Globus pallidus (tissue), 1 donor: ENCODE measurements at regions not wholly inside any gene's neighbourhood (a gene's known extent, or its start where the extent isn't known, plus 50 kb on each side); places are given as distances from the start of the nearest gene placed in this dataset.

Source experiments
- DNase-seq: peaks from one replicate; pipeline ENCODE4 v3.0.0-alpha.2; 2015; ENCODE audit warnings: low spot score

DNA sequence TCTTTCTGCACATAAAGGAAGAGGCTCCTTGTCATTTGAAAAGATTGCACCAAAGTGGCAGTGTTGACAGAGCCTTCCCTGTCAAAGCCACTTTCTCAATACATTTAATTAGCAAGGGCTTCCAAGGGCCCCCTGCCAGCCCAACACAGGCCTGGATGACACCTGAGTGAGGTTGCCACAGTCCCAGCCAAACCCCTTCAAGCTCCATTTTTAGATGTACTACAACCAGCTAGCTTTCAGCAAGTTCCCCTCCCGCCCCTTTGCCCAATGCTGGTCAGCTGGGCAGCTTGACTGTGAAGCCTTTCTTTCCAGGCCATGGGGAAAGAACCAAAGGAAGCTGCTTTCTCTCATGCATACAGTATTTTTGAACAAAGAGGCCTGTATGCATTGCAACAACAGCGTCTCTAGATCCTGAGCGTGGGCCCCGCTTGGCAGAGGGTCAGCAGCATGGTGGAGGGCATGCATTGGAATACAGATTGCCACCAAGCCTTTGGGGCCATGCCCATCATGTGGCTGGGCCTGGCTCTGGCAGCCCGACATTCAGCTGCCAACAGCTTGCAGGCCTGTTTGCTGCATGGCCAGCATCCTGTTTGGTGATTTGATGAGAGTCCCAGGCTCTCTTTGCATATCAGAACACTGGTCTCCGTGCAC is 261.1 kb upstream of the GATB start:
- DNase-seq = peak; percentile 99

- no peak for DNase-seq
These were observed 259.3 kb upstream of the GATB start for GRCh38 chr4:152020073-152020472.

DNA sequence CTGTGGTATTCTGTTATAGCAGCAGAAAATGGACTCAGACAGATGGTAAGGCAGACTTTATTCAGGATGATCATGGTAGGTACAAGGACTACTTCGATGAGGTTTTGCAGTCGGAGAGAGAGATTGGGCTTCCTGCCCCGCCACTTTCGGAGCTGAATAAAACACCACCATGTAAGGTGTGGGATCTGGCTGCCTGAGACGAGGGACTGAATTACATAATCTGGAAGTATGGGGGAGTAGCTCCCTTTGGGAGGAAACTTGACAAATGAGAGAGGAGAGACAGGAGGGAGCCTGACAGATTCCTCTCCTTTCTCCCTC is 255.5 kb upstream of the GATB start:
- DNase-seq = no peak

GRCh38 chr4:152015597-152016302 is 254.9 kb upstream of the GATB start:
- DNase-seq = no peak

DNA sequence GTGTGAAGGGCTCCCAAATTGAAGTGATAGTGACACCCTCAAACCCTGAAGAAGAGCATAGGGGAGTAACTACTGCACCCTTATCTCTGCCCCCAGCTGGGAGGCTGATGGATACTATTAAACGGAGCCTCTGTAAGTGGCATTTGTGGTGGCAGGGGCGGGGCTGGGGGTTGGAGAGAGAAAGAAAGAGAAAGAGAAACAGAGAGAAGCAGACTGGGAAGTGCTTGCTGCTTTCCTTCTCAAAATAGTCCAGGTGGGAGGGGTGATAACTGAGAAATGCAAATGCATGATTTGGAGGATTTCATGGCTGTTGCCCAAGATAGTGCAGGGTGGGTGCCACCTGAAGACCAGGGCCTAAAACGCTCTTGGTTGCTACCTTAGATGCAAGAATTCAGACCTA is 253.5 kb upstream of the GATB start:
- no peak for DNase-seq

- no peak for DNase-seq
These were observed 250.7 kb upstream of the GATB start for GRCh38 chr4:152011469-152011868.

- no peak for DNase-seq
These were observed 249.9 kb upstream of the GATB start for GRCh38 chr4:152010710-152011079.

DNA sequence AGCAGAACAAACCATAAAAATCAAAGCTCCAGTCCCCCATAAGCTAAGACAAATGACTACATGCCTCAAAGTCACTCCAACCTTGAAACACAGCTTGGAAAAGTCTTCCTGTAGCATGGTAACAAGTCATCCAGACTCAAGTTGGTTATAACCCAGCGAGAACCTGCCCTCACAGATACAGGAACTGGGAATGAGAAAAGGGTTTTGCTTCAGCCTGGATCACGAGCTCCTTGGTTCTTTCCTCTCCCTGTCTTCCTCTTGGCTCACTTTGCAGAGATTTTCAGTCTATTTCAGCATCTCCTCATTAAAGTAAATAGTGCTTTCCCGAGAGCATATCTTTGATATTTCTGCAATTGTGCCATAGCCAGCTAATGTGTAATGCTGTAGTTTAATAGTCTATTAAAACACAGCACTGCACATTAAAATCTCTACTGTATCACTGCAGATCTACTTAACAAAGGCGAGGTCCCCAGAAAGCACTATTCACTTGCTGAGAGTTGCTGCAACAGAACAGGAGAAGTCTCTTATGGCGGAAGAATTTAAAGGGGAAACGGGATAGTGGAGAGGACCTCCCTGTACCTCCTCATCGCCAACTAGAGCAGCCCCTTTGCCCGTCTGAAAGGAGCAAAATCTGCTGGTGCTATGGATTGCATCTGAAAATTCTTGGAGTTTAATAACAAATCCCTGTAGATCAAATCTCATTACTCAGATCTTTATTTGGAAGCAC is 249.3 kb upstream of the GATB start:
- DNase-seq = no peak

- no peak for DNase-seq
These were observed 248.3 kb upstream of the GATB start for GRCh38 chr4:152009031-152009670.

DNA sequence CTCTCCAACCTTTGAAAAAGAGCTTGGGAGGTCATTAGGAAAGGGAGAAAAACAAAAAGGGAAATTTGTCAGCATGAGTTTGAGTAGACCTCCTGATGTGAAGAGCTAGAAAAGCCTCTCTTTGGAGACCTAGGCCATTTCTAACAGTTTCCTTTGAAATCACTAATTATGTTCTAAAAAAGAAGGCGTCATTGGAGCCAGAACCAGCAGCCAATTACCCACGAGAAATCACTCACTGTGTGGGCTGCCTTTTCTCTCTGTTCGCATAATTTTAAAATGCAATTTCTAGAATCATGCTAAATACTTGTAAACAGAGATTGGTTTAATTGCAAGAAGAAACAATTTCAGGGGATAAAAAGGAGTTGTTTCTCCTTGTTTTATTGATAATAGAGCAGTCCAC is 246.3 kb upstream of the GATB start:
- DNase-seq = peak; percentile 22

GRCh38 chr4:152004801-152005200 is 244.0 kb upstream of the GATB start:
- no peak for DNase-seq

DNA sequence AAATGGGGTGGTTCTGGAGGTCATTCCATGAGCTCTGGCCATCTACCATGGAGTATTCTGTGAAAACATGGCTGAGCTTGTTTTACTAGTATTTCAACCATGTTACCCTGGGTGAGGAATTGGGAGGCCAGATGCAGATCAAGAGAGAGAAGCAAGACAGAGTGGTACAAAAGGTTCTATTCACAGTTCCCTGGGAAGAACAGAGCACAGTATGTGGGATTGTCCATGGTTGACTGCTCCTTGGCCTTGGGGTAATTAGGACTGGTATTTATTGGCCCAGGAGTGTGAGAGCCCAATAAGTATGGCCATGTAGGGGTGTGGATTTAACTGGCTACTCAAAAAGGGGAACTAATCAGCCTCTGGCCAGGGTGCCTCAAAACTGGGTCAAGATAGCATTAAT is 239.7 kb upstream of the GATB start:
- no peak for DNase-seq

- no peak for DNase-seq
These were observed 237.9 kb upstream of the GATB start for GRCh38 chr4:151998723-151999122.

- DNase-seq = no peak
These were observed 236.7 kb upstream of the GATB start for GRCh38 chr4:151997461-151997860.

DNA sequence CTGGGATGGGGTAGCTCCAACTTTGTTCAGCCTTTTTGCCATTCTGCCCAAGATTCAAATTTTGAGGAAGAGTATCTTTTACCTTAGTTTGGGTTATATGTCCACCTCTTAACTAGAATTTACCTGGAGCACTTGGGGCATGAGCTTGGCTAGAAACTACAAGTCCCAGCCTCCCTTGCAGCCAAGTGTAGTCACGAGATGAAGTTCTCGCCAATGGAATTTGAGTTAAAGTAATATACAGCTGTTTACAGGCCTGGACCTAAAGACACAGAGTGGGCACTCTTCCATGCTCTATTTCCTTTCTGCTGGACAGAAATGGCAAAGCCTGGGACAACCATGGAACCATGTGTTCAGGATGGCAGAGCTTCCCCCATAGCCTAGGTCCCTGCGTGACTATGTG is 233.6 kb upstream of the GATB start:
- no peak for DNase-seq

DNA sequence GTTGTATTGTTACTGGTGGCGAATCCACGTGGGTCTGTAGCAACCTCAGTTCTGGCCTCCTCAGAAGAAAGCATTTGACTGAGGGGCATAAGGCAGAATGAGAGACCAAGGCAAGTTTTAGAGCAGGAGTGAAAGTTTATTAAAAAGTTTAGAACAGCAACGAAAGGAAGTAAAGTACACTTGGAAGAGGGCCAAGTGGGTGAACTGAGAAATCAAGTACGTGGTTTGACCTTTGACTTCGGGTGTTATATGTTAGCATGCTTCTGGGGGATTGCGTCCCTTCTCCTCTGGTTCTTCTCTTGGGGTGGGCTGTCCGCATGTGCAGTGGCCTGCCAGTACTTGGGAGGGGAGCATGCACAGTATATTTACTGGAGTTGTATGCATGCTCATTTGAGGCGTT is 232.7 kb upstream of the GATB start:
- no peak for DNase-seq

GRCh38 chr4:151992332-151993154 is 231.7 kb upstream of the GATB start:
- no peak for DNase-seq

DNA sequence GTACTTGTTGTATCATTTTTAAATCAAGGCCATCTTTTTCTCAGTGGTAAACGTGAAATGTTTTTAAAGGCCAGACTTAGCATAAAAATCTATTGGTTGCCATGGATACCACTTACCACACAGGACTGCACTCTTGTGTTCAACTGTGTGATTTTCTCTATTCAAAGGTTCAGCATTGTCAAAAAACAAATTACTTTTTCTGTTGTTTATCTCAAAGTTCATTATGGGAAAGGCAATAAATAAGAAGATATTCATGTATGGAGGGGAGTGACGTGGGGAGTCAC is 231.0 kb upstream of the GATB start:
- DNase-seq = no peak

DNA sequence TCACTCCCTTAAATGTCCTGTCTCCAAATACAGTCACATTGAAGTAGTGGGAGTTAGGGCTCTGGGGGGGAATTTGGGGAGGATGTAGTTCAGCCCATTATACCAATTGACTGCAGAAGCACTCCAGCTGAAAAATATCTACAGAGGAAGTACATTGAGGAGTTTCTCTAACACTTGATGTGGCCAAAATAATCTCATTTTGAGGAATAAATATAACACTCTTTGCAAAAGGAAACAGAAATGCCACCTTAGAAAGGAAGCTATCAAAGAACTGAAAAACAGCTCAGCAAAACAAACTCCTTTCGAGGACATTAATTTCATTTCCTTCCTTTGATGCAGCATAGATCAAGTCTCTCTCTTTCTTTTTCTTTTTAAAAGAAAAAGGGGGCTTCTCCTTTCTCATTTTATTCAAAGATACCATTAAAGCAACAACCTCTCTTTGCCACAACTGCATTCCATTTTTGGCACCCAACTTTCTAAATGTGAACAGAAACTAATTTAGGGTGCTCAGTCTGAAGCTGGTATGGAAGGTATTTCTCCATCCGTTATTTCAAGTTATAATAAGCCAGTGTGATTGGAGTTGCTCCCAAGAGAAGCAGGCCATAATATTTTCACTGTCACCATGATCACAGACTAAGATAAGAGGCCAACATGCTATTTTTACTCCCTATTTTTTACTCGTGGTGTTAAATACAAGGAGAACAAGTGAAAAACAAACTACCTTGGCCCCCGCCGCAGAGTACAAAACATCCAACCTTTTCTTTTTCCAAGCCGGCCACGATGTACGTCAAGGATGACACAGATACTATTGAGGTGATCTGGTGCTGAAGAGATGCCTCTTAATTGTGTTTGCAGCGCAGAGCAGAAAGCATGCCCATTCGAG is 230.4 kb upstream of the GATB start:
- DNase-seq = peak; percentile 22

DNA sequence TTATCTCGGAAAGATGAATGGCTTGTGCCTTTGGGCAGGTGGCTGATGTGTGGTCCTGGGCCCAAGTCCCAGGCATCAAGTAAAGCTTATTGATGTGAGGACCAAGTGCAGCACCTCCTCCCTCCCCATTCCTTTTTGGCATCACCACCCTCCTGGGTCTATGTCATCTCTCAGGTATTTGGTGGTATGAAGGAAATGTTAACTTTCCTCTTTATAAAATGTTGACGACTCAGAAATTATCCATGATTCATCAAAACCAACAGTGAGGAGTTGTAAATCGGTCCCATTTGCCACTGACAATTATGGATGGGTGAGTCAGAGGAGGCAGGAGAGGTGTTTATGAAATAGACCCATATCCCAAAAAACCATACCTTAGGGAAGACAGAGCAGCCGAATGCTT is 229.4 kb upstream of the GATB start:
- DNase-seq = no peak

DNA sequence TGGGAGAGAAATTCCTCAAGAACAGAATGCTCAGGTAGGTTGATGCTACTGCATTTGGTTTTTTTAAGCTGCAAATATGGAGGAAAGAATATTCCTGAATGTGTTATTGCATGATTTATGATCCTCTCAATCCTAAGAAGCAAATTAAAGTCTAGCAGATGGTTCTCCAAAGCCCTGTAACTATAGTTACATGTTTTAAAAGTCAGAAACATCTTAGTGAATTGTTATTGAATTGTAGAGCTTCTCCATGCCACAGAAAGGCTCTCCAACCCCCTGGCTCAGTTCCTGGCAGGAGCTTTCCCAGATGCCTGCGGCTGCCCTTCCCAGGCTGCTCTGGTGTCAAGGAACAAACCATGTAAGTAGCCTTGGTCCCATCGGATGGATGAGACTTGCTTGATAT is 227.8 kb upstream of the GATB start:
- no peak for DNase-seq
